Smooth muscle cell (in vitro differentiated cells): ENCODE measurements at regions not wholly inside any gene's neighbourhood (a gene's known extent, or its start where the extent isn't known, plus 50 kb on each side); places are given as distances from the start of the nearest gene placed in this dataset.
"Not testable (repeated sequence)": the region's sequence is repeated elsewhere in the genome, so short reads cannot be mapped to it uniquely, and the experiment has no call there.

Experiments used
- DNase-seq: peaks from one replicate; lab custom pipeline; 2025; ENCODE audit not compliant: unreplicated experiment; lab: John Stamatoyannopoulos, UW
- H2AFZ ChIP-seq: fragments of 200-600 bp; sonication (generic); 2 replicates; pipeline ENCODE4 v1.6.0; 2016; ENCODE audit warnings: antibody characterized with exemption, low read depth, mild to moderate bottlenecking
- H3F3A ChIP-seq: fragments of 200-600 bp; sonication (generic); 2 replicates; pipeline ENCODE4 v1.6.0; 2017; ENCODE audit warnings: antibody characterized with exemption, low read depth
- H3K27ac ChIP-seq: fragments of 200-600 bp; sonication (generic); 2 replicates; pipeline ENCODE4 v1.5.1; 2016; ENCODE audit warnings: low read depth, mild to moderate bottlenecking
- H3K27me3 ChIP-seq: fragments of 200-600 bp; sonication (generic); 2 replicates; pipeline ENCODE4 v1.6.1; 2016; ENCODE audit warnings: low read depth, mild to moderate bottlenecking
- H3K36me3 ChIP-seq: fragments of 200-600 bp; sonication (generic); 2 replicates; pipeline ENCODE4 v1.5.1; 2016; ENCODE audit warnings: low read depth
- H3K4me1 ChIP-seq: fragments of 200-600 bp; sonication (generic); 2 replicates; pipeline ENCODE4 v1.5.1; 2016; ENCODE audit warnings: low read depth
- H3K4me2 ChIP-seq: fragments of 200-600 bp; sonication (generic); 2 replicates; pipeline ENCODE4 v1.6.0; 2016; ENCODE audit warnings: mild to moderate bottlenecking
- H3K4me3 ChIP-seq: fragments of 200-600 bp; sonication (generic); 2 replicates; pipeline ENCODE4 v1.5.1; 2016; ENCODE audit warnings: mild to moderate bottlenecking
- H3K79me2 ChIP-seq: fragments of 200-600 bp; sonication (generic); 2 replicates; pipeline ENCODE4 v1.6.0; 2016; ENCODE audit warnings: low read depth, mild to moderate bottlenecking
- H3K9ac ChIP-seq: fragments of 200-600 bp; sonication (generic); 2 replicates; pipeline ENCODE4 v1.6.0; 2016; ENCODE audit warnings: low read depth
- H3K9me3 ChIP-seq: fragments of 200-600 bp; sonication (generic); replicated peaks from 2 replicates; pipeline ENCODE4 v1.5.1; 2016; ENCODE audit warnings: low read depth
- H4K20me1 ChIP-seq: fragments of 200-600 bp; sonication (generic); 2 replicates; pipeline ENCODE4 v1.6.0; 2016; ENCODE audit warnings: low read depth
- WGBS: methylation state at CpG from one replicate; pipeline ENCODE4 v1.1.7; 2016; ENCODE audit warnings: low lambda C conversion rate; 5-methylcytosine and 5-hydroxymethylcytosine counted together
- TF ChIP-seq, protein P1 (sequence below): fragments of 200-600 bp; sonication (generic); IDR thresholded peaks from 2 replicates; pipeline ENCODE4 v1.5.1; 2017; ENCODE audit warnings: borderline replicate concordance, mild to moderate bottlenecking, antibody characterized with exemption; ENCODE audit not compliant: insufficient read depth, poor library complexity, severe bottlenecking

DNA sequence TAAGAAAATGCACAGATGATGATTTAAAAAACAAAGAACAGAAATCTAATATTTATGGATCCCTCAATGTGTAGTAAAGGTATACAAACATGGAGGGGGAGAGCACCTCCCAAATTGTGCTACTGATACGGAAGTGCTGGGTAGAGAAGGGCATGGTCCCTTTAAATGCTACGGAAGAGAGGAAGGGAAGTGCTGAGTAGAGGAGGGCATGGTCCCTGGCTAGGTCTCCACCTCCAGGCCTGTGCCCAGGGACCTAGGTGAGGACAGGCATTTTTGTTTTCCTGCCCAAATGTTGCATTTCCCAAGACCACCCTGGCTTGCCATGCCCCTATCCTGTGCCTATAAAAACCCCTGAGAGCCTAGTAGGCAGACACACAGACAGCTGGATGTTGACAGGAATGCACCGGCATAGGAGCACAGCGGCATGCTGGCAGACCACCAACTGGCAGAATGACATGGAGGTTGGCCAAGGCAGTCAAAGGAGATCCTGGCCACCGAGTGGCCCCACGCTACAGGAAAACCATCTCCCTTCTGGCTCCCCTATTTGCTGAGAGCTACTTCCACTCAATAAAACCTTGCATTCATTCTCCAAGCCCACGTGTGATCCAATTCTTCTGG is 62.1 kb upstream of the SPDL1 start:
- H3K9ac ChIP-seq = no peak overlapping the region
- no peaks in the 10 kb centered on the region for H3K4me1 ChIP-seq
- TF ChIP-seq, protein P1, sequence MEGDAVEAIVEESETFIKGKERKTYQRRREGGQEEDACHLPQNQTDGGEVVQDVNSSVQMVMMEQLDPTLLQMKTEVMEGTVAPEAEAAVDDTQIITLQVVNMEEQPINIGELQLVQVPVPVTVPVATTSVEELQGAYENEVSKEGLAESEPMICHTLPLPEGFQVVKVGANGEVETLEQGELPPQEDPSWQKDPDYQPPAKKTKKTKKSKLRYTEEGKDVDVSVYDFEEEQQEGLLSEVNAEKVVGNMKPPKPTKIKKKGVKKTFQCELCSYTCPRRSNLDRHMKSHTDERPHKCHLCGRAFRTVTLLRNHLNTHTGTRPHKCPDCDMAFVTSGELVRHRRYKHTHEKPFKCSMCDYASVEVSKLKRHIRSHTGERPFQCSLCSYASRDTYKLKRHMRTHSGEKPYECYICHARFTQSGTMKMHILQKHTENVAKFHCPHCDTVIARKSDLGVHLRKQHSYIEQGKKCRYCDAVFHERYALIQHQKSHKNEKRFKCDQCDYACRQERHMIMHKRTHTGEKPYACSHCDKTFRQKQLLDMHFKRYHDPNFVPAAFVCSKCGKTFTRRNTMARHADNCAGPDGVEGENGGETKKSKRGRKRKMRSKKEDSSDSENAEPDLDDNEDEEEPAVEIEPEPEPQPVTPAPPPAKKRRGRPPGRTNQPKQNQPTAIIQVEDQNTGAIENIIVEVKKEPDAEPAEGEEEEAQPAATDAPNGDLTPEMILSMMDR = no peak
- 73% methylated on average over 7 of the region's 7 CpGs for WGBS
- H3K79me2 ChIP-seq = no peaks in the 10 kb centered on the region
- H4K20me1 ChIP-seq = no peaks in the 10 kb centered on the region
- H3K36me3 ChIP-seq = no peaks in the 10 kb centered on the region
- H3K9me3 ChIP-seq = no peaks in the 10 kb centered on the region
- H3K4me3 ChIP-seq = no peak overlapping the region
- no peak overlapping the region for H2AFZ ChIP-seq
- H3K27me3 ChIP-seq = peaks cover 8% of the 10 kb centered on the region
- H3K4me2 ChIP-seq = no peak overlapping the region
- no peak for DNase-seq
- H3K27ac ChIP-seq = no peak overlapping the region
- H3F3A ChIP-seq = no peaks in the 10 kb centered on the region

DNA sequence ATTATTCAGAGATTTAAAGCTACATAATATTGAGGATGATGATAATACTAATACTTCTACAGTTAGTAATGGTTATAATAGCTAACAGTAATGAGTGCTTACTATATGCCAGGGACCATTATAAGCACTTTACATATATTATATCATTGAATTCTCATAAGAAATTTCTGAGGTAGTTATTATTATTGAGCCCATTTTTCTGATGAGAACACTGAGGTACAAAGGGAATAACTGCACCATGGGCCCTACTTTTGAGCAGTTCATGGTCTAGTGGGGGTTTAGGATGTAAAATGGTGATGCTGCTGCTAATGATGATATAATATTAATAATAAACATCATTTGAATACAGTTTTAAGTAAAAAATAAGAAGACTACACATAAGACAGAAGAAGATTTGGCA is 64.2 kb upstream of the SPDL1 start:
- Histone ChIP-seq H3K4me3 (no peak overlapping the region), H3K79me2 (no peaks in the 10 kb centered on the region), H4K20me1 (no peaks in the 10 kb centered on the region), H3K4me1 (no peaks in the 10 kb centered on the region), H3K27ac (no peak overlapping the region), H2AFZ (no peak overlapping the region), H3K9ac (no peak overlapping the region), H3K9me3 (no peaks in the 10 kb centered on the region), H3K4me2 (no peak overlapping the region), H3F3A (no peaks in the 10 kb centered on the region), H3K27me3 (peaks cover 8% of the 10 kb centered on the region), H3K36me3 (no peaks in the 10 kb centered on the region)
- no peak for DNase-seq
- TF ChIP-seq, protein P1 = no peak

DNA sequence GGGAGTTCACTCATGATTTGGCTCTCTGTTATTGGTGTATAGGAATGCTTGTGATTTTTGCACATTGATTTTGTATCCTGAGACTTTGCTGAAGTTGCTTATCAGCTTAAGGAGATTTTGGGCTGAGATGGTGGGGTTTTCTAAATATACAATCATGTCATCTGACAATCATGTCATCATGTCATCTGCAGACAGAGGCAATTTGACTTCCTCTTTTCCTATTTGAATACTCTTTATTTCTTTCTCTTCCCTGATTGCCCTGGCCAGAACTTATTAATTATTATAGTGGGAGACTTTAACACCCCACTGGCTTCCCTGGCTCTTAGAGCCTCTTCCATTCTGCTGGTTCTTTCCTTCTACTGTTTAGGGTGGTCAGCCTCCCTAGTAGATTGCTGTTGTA is 64.8 kb upstream of the SPDL1 start:
- H3K4me3 ChIP-seq, H3K27me3 ChIP-seq, H3K36me3 ChIP-seq, H4K20me1 ChIP-seq, H3K27ac ChIP-seq, DNase-seq, H3K9me3 ChIP-seq, H3K9ac ChIP-seq, H3F3A ChIP-seq, H3K79me2 ChIP-seq, H3K4me1 ChIP-seq, H3K4me2 ChIP-seq, H2AFZ ChIP-seq: not testable (repeated sequence)

DNA sequence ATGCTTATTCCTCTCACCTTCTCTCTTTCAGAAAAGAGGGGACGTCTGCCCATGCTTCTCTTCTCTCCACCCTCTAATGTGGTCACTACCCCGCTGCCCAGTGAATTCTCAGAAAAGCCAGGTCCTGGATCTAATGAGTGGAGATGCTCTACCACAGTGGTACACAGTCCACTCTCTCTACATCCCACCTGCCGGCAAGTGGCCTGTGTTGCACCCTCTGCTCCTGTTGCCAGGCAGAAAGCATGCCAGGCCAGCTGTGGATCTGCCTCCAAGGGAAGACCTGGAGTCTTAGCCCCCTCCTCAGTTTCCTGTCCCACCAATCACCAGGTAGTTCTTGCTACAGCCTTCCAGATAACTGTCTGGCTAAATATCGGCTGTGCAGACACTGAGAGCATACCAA is 71.2 kb upstream of the SPDL1 start:
- no peak overlapping the region for H3K4me3 ChIP-seq
- no peak for DNase-seq
- no peaks in the 10 kb centered on the region for H3K27me3 ChIP-seq
- H3K36me3 ChIP-seq = no peaks in the 10 kb centered on the region
- H3K9ac ChIP-seq = no peak overlapping the region
- H3K4me2 ChIP-seq = no peak overlapping the region
- no peaks in the 10 kb centered on the region for H3K9me3 ChIP-seq
- TF ChIP-seq, protein P1 = no peak
- no peaks in the 10 kb centered on the region for H3K79me2 ChIP-seq
- no peaks in the 10 kb centered on the region for H4K20me1 ChIP-seq
- no peak overlapping the region for H2AFZ ChIP-seq
- no peak overlapping the region for H3K27ac ChIP-seq
- WGBS = 93% methylated on average over 4 of the region's 4 CpGs
- H3K4me1 ChIP-seq = no peaks in the 10 kb centered on the region
- no peaks in the 10 kb centered on the region for H3F3A ChIP-seq
